GM18508 (cell line): ENCODE measurements at regions not wholly inside any gene's neighbourhood (a gene's known extent, or its start where the extent isn't known, plus 50 kb on each side); places are given as distances from the start of the nearest gene placed in this dataset.
"Not testable (repeated sequence)": the region's sequence is repeated elsewhere in the genome, so short reads cannot be mapped to it uniquely, and the experiment has no call there.

Experiments
- ATAC-seq: cut with Tn5 transposase; IDR thresholded peaks from one replicate; pipeline ENCODE4 v1.9.1; 2021; ENCODE audit warnings: moderate number of reproducible peaks; ENCODE audit not compliant: insufficient read depth, unreplicated experiment

DNA sequence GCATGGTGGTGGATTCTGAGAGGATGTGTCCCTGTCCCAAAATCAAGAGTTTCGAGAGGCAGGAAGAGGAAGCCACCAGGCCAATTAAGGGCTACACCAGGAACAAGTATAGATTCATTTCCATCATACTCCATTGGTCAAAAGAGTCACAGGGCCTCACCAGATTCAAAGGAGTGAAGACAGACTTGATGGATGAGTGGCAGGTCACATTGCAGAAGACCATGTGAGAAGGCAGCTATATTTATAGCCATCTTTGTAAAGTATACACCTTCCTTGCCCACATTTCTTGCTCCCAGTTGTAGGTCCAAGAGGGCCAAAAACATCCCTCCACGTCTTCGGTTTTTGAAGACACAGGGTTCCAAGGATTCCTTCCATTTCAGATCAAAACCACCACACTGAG, 406.0 kb downstream of the BCOR start:
- no peak for ATAC-seq

DNA sequence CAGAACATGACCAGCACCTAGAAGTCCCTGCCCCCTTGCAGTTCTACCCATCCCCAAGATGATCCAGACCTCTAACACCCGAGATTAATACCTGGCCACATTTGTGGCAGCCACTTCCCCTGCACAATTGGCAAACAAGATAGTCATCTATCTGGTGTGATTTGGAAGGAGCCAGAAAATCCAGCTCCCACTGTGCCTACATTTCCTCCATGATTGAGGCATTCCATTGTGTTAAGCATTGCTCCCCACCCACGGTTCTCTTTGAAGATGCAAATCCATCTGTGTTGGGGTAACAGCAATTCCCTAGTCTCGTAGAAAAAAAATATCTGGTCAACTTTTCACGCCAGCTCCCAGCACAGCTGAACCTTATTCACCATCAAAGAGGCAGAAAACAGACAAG, 405.0 kb downstream of the BCOR start:
- ATAC-seq, result no peak

DNA sequence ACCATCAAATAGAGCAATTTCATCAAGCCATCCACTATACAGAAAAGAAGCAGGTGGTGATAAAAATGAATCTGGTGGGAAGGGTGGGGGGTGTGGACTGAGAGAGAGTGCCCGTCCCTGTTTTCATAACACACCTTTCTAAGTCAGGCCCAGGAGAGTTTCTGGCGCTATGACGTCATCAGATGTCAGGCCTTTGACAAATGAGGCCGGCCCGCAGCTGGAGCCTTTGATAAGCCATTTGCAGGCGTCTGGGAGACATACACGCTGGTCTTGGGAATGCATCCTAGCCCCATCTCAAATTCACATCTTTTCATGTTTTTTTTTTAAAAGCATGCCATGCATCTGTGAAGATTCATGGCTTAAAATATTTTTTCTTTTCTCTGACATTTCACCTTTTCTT, 404.5 kb downstream of the BCOR start:
- no peak for ATAC-seq

DNA sequence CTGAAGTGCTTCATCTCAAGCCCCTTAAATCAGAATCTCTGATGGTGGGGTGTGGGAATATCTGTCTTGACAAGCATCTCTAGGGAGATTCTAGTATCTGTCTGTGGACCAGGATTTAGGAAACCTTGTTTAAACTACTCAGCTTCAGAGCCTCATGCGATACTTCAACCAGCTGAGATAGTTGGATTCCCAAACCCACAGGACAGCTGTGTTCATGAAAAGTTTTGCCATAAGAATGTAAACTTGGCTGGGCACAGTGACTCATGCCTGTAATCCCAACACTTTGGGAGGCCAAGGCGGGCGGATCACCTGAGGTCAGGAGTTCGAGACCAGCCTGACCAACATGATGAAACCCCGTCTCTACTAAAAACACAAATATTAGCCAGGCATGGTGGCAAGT, 395.1 kb downstream of the BCOR start:
- not testable (repeated sequence) for ATAC-seq

- ATAC-seq, result no peak
Measured at GRCh38 chrX:39703307-39703706, 394.5 kb downstream of the BCOR start.

GRCh38 chrX:39704590-39704989, 393.2 kb downstream of the BCOR start:
- no peak for ATAC-seq

- ATAC-seq, result no peak
Measured at GRCh38 chrX:39705290-39705689, 392.5 kb downstream of the BCOR start.

DNA sequence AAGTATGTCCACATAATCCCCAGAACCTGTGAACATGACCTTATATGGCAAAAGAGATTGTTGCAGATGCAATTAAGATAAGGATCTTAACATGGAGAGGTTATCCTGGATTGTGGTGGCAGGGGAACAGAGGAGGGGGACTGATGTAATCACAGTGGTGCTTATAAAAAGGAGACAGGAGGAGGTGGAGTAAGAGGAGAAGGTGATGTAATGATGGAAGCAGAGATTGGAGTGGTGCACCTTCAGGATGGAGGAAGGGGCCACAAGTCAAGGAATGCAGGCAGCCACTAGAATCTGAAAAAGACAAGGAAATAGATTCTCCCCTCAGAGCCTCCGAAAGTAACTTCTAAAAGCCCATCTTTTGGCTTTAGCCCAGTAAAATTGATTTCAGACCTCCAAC, 388.4 kb downstream of the BCOR start:
- ATAC-seq, result no peak

GRCh38 chrX:39709812-39710211, 387.9 kb downstream of the BCOR start:
- ATAC-seq, result no peak

DNA sequence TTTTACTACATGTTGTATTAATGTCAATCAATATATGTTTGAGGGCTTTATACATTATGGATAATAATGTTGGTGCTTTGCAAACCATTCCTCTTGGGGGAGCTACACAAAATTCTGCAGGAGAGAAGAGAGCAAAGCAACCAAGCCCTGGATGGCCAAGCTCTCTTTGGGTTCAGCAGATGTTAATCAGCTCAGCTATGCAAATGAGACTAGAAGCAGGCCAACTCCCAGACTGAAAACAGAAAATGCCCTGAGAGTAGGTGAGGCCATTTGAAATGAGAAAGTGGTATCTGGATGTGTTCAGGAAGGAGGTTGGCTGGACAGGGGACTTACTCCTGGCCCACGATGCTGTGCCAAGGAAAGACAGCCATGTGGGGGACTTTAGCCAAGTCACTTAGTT, 387.0 kb downstream of the BCOR start:
- ATAC-seq, result no peak

DNA sequence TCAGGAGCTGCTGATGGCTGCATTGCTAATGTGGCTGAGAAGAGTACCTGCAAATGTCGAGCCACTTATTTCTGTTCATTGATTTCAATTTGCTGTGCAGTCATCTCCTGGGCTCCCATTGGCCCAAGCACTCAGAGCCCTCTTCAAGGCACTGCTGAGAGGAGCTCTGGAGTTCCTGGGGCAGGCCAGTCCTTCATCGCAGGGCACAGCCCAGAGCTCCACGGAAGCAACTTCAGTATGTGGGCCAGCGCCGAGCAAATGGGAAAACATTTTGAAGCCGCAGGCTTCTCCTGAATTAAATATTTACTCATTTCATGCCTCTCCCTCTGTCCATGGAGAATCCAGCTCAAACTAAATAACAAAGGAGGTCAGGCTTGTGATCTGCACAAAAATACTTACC, 383.3 kb downstream of the BCOR start:
- no peak for ATAC-seq

DNA sequence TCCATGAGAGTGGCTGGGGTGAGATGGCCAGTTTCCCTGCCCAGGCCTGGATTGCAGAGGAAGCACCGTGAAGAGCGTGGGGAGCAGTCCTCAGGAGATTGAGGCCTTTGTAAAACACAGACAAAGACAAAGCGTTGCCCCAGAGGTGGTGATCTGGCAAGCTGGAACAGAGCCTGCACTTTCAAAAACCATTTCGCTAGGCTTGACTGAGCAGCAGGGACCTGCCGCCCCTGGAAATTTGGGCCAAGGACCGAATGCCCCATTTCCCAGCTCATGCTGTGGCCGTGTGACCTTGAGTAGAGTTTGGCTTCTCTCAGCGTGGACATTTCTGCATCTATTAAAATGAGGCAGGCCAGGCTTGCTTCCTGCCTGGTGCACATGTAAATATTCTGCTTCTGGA, 381.4 kb downstream of the BCOR start:
- no peak for ATAC-seq

GRCh38 chrX:39716802-39717540, 380.8 kb downstream of the BCOR start:
- no peak for ATAC-seq

DNA sequence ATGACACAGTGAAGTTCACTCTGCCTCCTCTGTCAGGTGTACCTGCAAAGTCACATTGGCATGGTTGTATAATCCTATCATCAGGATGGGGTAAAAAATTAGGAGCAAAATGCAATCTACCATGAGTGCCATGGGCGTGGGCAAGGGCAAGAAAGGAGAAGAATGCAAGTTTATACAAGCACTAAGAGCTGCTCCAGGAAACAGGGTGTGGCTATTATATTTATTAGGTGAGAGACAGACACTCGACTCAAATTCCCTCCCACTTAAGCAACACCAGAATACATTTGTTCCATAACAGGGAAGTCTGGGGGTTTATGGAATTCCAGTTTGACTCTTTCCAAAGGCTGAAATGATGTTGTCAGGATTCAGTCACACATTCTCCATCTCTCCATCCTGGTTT, 378.8 kb downstream of the BCOR start:
- no peak for ATAC-seq

GRCh38 chrX:39720945-39721344, 376.8 kb downstream of the BCOR start:
- ATAC-seq, result no peak

DNA sequence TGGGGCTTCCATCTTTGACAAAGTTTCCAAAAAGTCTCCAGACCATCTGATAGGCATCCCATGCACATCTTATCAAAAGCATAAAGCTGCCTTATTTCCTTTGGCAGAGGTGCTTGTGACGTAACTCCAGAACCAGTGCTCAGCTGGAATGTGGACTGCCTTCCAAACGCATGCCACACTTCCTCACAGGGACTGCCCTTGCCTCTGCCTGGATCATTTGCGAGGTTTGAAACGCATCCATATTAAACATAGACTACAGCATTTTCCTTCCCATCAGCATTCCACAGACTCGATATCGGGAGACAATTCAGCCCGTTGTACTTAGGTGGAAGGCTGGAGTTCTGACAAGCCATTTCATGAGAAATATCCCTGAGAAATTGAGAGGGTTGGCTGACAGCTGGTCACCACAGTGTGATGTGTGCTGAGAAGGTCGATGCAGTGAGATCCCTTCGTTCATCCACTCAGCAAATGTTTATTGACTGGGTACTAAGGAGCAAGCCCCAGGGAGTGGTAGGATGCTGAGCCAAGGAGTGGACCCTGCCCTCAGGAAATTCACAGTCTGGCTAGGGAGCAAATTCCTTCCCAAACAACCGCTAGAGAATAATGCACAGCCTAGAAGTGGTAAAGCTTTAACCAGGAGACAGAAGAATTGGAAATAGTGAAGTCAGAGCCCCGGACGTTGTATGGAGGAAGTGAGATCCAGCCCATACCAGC, 376.0 kb downstream of the BCOR start:
- ATAC-seq, result no peak

DNA sequence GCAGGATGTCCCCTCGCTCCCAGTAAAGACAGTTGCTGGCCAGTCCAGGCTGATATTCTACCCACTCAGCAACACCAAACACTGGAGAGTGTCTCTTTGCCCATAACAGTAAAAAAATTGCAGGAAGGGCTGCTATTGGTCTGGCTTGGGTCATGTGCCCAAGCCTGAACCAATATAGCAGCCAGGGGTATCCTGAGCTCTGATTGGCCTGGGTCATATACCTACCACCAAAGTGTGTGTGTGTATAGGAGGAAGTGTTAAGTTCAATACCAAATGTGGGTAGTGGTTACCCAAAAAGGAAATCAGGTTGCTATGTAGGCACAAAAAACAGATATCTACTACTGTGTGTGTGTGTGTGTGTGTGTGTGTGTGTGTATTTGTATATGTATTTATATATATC, 373.2 kb downstream of the BCOR start:
- no peak for ATAC-seq

GRCh38 chrX:39725114-39725513, 372.6 kb downstream of the BCOR start:
- ATAC-seq, result no peak

DNA sequence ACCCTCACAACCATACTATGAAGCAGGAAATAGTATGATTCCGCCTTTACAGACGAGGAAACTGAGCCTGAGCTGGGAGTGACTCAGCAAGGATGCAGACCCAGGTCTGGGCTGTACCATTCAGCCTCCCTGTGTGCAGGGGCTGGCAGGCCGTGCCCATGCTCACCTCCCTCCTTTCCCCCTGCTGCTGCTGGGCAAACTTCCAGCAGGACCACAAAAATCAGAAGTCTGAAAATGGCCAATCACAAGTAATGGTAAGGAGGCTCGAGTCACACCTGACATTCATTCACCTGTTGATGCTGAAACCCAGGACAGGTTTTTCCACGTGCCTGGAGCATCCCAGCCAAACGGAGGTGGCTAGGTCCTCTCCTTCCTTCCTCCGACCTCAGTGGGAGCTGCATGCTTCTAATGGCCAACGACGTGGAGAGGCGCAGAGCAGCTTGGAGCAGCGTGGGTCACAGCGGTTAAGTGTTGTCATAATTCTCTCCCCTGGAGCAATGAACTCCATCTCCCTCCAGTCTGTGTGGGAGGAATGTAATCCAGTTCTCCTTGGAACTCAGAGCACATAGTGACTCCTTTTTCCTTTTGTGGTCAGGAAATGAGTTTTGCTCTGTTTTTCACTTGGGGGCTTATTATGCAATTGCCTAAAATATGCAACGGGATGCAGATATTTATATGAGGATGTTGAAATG, 371.7 kb downstream of the BCOR start:
- no peak for ATAC-seq

- ATAC-seq, result no peak
Measured at GRCh38 chrX:39726771-39727170, 371.0 kb downstream of the BCOR start.

DNA sequence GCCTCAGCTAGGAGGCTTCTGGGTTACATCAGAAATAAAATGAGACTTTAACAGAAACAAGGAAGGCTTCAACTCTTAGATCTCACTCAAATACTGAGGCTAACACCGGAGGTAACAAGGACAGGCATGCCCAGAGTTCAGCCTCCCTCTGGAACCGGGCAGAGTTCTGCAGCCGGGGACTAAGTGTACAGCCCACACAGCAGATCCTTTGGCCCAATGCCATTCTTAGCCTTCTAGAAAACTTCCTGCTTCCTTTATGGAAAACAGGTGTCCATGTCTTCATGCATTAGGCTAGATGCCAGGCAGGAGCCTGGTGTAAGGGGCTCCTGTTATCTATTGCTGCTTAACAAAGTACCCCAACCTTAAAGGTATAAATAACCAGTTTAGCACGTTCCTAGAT, 369.7 kb downstream of the BCOR start:
- no peak for ATAC-seq
